Right lobe of liver (tissue), 4 donors: ENCODE measurements at regions not wholly inside any gene's neighbourhood (a gene's known extent, or its start where the extent isn't known, plus 50 kb on each side); places are given as distances from the start of the nearest gene placed in this dataset.

Experiments used
- CTCF ChIP-seq, 4 donors: fragments of 200-600 bp in 3 of 4; fragments of 450-650 bp in 1 of 4; IDR thresholded peaks; one replicate each; pipeline versions ENCODE4 v1.5.1 to v1.8.0; 2016 to 2022; ENCODE audit warnings: antibody characterized with exemption in 4 of 4, mild to moderate bottlenecking in 2 of 4
- POLR2A ChIP-seq: fragments of 450-650 bp; IDR thresholded peaks from one replicate; pipeline ENCODE4 v1.6.1; 2017; ENCODE audit warnings: antibody characterized with exemption, mild to moderate bottlenecking
- donor health status: DM: no; HTN: no; CAD: no.
- donor health status: DM: no; HTN: no; CAD: no.
- donor health status: DM: no; HTN: yes; CAD: no.

GRCh38 chr9:26729187-26729586 lies 163.4 kb downstream of the CAAP1 start:
- no peak for TF ChIP-seq POLR2A
- TF ChIP-seq CTCF (IDR thresholded peaks at IDR 0.05): no peak
